AG09309 (cell line): ENCODE measurements at regions not wholly inside any gene's neighbourhood (a gene's known extent, or its start where the extent isn't known, plus 50 kb on each side); places are given as distances from the start of the nearest gene placed in this dataset.

ENCODE experiments used
- DNase-seq: peaks from one replicate; pipeline ENCODE4 v3.0.0-alpha.2; 2010; ENCODE audit warnings: low read depth
- H3K4me3 ChIP-seq: 2 replicates; pipeline ENCODE4 v1.5.1; 2011; ENCODE audit warnings: mild to moderate bottlenecking, low read depth, low read length, moderate library complexity; ENCODE audit not compliant: control insufficient read depth
- CTCF ChIP-seq: IDR thresholded peaks from 2 replicates; pipeline ENCODE4 v1.5.1; 2011; ENCODE audit warnings: mild to moderate bottlenecking, low read depth, low read length, inconsistent platforms; ENCODE audit not compliant: insufficient read depth, control insufficient read depth; ENCODE audit errors: missing control alignments

- DNase-seq, result no peak
- no peak overlapping the region for H3K4me3 ChIP-seq
- TF ChIP-seq CTCF, result no peak
These were observed 1736.6 kb downstream of the EFNA5 start for GRCh38 chr5:105934171-105934570.

- TF ChIP-seq CTCF, result no peak
- H3K4me3 ChIP-seq, result no peak overlapping the region
- no peak for DNase-seq
These were observed 1738.8 kb downstream of the EFNA5 start for GRCh38 chr5:105931881-105932421.

- no peak overlapping the region for H3K4me3 ChIP-seq
- no peak for DNase-seq
- no peak for TF ChIP-seq CTCF
These were observed 1740.9 kb downstream of the EFNA5 start for GRCh38 chr5:105929858-105930257.

- H3K4me3 ChIP-seq, result no peak overlapping the region
- DNase-seq, result no peak
- TF ChIP-seq CTCF, result no peak
These were observed 1746.4 kb downstream of the EFNA5 start for GRCh38 chr5:105924366-105924765.

- H3K4me3 ChIP-seq, result no peak overlapping the region
- no peak for DNase-seq
- TF ChIP-seq CTCF, result no peak
These were observed 1748.2 kb downstream of the EFNA5 start for GRCh38 chr5:105922574-105922973.

GRCh38 chr5:105922080-105922479, 1748.7 kb downstream of the EFNA5 start:
- no peak for TF ChIP-seq CTCF
- H3K4me3 ChIP-seq, result no peak overlapping the region
- no peak for DNase-seq

- DNase-seq, result no peak
- TF ChIP-seq CTCF, result no peak
- H3K4me3 ChIP-seq, result no peak overlapping the region
These were observed 1753.5 kb downstream of the EFNA5 start for GRCh38 chr5:105917189-105917588.
